OCI-M1 (cell line): ENCODE measurements at regions not wholly inside any gene's neighbourhood (a gene's known extent, or its start where the extent isn't known, plus 50 kb on each side); places are given as distances from the start of the nearest gene placed in this dataset.

ENCODE experiments used
- DNase-seq: peaks from one replicate; lab custom pipeline; 2025; lab: John Stamatoyannopoulos, UW

DNA sequence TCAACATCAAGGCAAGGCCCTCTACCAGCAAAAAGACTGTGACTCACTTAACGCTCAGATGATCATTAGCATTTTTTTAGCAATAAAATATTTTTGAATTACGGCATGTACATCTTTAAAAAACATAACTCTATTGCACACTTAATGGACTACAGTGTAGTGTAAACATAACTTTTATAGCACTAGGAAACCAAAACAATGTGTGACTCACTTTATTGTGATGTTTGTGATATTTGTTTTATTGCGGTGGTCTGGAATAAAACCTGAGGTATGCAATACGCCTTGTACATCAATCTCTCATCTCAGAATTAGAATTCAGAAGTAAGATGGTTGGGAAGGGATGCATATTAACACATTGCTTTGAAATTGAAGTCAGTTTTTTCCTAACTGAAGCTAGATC, 106.9 kb upstream of the PTCH1 start:
- no peak for DNase-seq

GRCh38 chr9:95620722-95621121, 104.0 kb upstream of the PTCH1 start:
- DNase-seq = no peak

DNA sequence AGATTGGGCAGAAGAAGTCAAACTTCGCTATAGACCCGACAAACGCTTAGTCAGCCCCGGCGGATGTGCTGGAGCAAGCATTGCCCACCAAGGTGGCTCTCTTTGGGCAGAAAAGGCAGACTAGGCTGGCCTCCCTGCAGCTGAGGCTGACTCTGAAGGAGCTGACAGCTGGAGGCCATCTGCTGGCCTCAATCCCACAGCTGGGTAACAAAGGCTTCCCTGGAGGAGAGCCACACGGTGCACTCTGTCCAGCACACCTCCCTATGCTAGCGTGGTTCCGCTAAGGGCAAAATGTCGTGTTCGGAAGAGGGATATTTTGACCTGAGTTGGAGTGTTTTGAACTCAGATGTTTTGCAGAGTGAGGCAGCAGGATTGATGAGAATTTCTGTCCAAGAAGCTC, 103.5 kb upstream of the PTCH1 start:
- no peak for DNase-seq

GRCh38 chr9:95615246-95615645, 98.5 kb upstream of the PTCH1 start:
- no peak for DNase-seq

DNA sequence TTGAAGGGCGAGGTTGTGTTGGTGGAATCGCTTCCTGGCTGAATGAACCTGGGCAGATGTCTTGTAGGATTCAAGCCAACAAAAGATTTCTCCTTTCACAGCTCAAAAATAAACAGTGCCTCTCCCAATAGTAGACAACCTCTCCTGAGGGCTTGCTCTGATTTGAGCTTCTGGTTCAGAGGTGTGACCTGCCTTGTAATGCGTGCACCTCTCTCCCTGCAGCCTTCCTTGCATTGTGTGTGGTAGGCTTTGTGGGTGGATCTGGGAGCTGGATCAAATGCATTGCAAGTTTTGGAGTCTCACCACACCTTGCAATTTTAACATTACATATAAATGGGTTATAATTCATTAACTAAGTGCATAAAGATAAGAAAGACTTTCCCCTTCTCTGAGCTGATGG, 96.9 kb upstream of the PTCH1 start:
- no peak for DNase-seq

DNA sequence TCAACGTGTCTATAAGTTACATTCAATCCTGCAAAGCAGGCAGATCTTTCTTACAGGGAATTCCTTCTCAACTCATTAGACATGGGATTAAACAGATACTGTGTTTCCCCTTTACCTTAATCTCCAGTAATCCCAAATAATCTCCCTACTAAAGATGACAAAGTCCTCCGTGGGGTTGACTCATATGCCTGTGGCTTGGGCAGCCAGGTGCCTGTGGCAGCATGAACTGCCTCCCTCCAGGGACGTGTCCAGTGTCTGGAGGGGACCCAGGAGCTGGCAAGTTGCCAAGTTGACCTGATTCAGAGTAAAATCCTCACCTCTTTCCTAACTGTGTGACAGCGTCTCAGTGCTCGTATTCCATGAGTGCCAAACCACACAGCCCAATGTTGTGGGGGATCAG, 94.6 kb upstream of the PTCH1 start:
- no peak for DNase-seq

DNA sequence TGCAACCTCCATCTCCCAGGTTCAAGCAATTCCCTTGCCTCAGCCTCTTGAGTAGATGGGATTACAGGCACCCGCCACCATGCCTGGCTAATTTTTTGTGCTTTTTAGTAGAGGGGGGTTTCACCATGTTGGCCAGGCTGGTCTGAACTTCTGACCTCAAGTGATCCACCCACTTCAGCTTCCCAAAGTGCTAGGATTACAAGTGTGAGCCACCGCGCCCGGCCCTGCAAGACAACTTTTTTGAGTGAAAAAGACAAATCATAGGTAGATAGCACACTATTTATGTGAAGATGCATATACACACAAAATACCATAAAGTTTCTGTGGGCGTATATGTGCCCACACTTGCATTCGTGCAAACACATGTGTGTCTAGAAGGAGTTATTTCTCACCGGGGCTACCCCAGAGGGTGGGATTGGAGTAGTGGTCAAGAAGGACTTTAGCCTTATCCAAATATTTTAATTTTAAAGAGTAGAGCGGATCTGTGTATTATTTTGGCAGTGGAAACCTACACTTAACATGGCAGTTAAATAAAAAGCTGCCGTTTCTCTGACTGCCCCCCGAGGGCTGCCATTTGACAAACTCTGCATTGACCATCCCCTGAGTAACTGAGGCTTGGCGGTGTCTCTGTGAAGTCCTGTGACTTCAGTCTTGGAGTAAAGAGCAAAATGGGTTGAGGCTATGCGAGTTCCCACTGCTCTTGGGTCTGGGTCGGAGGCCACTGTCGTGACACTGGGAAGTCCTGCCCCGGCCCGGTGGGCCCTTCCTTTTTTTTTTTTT, 93.4 kb upstream of the PTCH1 start:
- DNase-seq = no peak

DNA sequence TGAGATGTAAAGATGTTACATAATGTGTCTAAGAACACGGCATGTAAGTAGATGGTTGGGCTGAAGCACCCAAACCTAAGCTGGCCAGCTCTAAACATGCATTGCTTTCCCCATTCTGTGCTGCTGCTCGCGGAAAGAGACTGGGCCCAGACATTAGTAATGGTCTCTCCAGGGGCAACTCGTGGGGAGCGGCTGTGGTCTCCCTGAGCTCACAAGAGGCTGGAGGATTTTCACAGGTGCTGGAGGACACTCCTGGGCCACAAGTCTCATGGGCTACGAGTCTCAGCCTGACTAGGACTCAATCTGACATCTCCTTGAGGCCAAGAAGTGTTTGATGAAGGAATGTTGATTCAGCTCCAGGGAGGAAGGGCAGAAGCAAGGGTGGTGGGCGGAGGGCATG, 92.7 kb upstream of the PTCH1 start:
- no peak for DNase-seq

DNA sequence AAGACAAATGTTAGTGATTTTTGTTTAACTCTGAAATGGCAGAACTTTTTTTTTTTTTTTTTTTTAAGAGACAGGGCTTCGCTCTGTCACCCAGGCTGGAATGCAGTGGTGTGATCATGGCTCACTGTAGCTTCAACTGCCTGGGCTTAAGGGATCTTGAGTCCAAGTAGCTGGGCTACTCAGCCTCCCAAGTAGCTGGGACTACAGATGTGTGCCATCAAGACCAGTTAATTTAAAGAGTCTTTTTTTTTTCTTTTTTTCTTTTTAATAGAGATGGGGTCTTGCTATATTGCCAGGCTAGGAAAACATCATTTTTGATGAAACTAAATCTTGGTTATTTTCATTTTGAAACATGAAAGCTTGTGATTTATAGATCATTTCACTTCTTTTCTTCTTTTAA, 91.6 kb upstream of the PTCH1 start:
- no peak for DNase-seq

- no peak for DNase-seq
Measured at GRCh38 chr9:95607507-95607906, 90.7 kb upstream of the PTCH1 start.

DNA sequence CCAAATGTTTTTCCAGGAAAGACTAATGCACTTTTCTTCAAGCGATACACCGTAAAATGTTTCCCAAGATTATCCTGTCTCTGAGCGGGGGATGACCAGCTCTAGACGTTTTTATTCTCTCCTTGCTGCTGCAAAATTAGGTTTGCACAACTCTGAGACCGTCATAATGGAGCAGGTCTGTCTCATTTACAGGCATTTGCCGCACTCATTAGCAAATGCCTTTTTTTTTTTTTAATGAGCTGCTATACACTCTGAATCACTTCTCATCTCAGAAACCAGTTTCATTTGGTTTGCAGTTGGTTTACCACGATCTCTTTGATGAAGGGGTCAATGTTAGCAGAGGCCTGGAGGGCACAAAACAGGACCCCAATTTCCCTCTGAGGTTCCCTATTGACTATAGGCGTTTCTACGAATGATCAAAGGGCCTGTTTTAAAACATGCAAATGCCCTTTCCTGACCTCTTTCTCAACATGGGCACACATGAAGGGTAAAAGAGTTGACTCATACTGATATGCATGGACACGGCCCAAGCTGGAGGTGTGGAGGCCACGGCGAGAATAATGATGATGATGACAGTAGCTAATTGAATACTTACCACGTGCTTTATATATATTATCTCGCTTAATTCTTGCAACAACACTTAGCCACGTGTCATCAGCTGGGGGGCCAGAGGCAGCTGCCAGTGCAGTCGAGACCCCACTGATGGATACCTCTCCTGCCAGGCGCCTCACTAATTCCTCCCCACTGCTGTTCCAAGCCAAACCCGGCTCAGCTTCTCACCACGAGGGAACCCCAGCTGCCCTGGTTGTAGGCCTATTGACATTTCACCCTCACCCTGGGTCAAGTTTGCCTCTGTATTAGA, 89.9 kb upstream of the PTCH1 start:
- DNase-seq = no peak

GRCh38 chr9:95605816-95606488, 89.2 kb upstream of the PTCH1 start:
- DNase-seq = no peak

DNA sequence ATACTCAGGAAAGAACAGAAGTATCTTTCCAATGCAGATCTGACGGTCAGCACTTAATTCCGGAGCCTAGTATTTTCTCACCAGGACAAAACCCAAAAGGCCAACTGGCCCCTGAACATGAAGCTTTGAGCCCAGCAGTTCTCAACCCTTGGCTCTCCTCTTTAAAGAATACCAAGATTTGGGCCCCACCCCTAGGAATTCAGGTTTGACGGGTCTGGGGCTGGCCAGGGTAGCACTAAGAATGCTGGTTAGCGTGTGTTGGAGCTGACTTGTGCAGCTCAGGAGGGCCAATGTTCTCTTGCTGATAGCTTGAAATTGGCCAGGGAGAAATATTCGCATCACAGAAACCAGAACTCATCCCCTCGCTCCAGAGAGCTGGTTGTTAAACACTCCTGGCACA, 88.3 kb upstream of the PTCH1 start:
- DNase-seq = no peak

DNA sequence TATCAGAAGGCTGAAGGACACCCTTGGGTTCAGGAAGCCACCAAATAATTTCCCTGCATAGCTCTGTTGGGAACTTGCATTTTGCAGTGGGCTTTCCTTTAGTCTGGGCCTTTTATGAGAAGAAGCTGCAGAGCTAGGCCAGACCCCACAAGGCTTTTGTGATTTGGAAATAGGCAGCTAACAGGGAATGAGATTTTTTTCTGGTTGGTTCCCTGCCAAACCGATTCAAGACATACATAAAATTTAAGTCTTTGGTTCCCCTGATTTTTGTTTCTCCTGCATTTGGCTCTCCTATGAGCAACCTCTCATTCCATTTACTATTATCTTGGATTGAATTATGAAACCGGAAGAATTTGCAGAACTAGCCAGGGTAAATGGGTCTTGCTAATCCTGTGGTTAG, 81.5 kb upstream of the PTCH1 start:
- DNase-seq = no peak

DNA sequence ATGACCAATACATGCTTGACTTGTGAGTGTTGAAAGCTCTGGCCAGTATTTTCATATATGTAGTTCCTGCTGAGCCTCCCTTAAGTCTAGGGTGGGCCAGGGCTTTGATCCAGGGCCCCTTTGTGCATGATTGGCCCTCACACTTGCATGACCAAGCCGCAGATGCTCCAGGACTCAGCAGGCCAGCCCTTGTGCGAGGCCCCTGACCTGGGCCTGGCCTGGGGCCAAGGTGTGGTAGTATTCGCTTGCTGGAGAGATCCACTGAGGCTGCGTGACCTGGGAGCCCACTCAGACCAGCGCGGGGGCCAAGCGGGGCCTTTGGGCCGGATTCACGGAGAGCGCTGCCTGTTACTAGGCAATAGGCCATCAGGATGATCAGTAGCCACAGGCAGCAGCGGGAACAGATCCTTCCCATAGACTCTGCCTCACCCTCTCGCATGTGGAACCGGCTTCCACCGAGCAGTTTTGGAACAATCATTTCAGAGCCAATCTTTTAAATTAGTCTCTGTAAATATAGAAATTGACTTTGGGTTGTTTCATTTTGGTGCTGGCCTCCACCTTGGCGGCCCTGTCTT, 79.0 kb upstream of the PTCH1 start:
- DNase-seq = no peak

DNA sequence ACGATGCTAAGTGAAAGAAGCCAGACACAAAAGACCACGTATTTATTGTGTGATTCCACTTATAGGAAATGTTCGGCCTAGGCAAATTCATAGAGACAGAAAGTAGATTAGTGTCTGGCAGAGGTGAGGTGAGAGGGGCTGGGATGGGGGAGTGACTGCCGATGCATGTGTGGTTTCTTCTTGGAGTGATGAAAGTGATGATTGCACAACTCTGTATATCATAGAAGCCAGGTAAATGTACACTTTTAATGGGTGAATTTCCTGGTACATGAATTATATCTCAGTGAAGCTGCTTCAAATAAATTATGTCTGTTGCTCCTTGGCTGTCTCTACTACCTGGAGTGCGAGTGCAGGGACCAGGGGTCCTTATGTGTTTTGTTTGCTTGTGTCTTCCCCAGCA, 76.2 kb upstream of the PTCH1 start:
- DNase-seq = no peak

DNA sequence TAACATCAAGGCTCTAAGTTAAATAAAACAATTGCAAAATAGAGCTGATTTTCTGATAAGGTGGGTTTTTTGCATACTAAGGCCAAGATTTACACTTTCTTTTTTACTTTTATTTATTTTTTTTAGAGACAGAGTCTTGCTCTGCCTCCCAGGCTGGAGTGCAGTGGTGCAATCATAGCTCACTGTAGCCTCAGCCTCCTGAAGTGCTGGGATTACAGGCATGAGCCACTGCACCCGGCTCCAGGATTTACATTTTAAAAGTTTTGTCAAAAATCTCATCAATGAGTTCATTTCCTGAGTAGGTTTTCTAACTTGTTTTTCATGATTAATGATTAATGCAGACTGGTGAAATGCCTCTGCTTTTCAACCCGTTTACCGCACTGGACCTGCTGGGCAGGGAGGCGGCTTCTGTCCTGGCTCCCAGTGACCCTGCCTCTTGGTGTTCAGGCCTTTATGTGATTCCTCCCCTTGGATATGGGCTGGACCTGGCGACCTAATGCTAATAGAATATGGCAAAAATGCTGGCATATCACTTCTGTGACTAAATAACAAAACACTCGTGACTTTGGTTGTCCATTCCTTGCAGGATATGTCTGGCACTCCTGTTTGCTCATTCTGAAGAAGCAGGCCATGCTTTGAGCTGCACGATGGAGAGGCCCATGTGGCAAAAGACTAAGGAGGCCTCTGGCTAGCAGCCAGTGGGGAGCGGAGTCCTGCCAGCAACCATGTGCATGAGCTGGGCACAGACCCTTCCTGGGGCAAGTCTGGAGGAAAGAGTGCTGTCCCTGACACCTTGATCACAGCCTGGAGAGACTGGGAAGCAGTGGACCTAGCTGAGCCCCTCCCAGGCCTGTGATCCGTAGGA, 72.2 kb upstream of the PTCH1 start:
- DNase-seq = no peak

DNA sequence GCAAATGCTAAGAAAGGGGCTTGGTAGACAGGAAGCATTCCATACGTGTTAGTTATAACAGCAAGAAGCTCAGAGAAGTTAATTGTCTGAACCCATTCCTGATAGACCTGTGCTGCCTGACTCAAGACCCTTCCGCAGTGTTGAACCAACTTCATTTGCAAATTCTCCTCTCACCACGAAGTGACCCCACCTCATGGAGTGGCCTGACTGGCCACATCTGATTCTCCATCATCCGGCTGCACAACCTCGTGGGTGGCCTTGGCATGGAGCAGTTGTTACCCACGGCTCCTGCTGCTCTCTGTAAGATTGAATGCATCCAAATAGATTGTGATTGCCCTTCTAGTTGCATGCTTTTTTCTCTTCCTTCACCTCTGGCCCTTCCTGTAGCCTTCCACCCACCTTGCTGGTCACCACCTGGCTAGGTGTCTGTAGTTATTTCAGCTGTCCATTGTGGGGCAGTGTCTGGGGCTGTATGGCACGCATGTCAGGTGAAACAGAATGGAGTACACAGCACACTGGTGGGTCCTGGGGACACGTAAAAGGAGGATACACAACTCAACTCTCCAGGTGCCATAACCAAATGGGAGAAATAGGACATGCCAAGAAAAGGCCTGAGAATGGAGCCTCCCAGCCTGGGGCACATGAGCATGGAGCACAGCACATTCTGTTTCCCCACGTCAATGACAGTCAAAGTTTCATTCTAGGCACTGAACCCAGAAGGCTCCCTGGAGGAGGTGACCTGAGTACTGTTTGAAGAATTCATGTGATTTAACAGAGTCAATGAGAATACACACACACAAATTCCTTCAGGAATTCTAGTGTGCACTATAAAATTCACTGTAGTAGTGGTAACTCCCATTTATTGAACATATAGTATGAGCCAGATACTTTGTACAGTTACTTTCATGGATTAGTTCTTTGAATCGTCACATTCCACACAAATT, 70.5 kb upstream of the PTCH1 start:
- DNase-seq = no peak

GRCh38 chr9:95586326-95586725, 69.6 kb upstream of the PTCH1 start:
- DNase-seq = no peak

DNA sequence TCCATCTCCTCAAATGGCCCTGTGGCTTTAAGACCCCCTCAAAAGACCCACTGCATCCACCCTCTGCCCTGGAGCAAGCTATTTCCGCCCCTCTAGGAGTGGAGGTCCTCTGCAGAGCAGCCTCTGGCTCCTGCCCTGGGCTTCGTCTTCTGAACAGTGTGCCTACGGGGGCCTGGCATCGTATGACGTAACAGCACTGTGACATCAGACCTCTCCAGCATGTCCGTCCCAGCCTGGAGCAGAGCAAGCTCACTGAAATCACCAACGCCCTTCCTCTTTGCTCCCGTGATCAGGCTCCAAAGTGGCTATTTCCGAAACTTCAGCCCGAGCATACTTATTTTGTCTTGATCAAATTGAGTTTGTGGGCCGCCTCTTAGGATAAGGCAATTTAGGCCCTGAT, 69.1 kb upstream of the PTCH1 start:
- no peak for DNase-seq

GRCh38 chr9:95584176-95584575, 67.4 kb upstream of the PTCH1 start:
- DNase-seq = no peak
